Endothelial cell of umbilical vein (primary cell): ENCODE measurements at regions not wholly inside any gene's neighbourhood (a gene's known extent, or its start where the extent isn't known, plus 50 kb on each side); places are given as distances from the start of the nearest gene placed in this dataset.

Experiments
- BruUV-seq: library from RNA; stranded (reverse); fragments of 400-500 nt; replicated peaks from 2 replicates; lab custom pipeline; 2021; lab: Mats Ljungman, UMichigan
- CTCF ChIA-PET: fragments of 300-600, 350-600 bp; sonication (Branson Sonifier 250); formaldehyde crosslinking; loops from one replicate; lab custom pipeline; 2021; ENCODE audit warnings: antibody characterized with exemption, inconsistent platforms; lab: Charles Lee
- POLR2A ChIA-PET: fragments of 300-600, 350-600 bp; sonication (Branson Sonifier 250); formaldehyde crosslinking; loops from one replicate; lab custom pipeline; 2021; ENCODE audit warnings: antibody characterized with exemption, inconsistent platforms; lab: Charles Lee
- DNase-seq: peaks from one replicate; pipeline ENCODE4 v3.0.0-alpha.2; 2011; ENCODE audit warnings: low read depth, low spot score
- FAIRE-seq: peaks from 2 replicates; lab custom pipeline; 2011; peaks lifted over from hg19 to GRCh38; lab: Jason Lieb, UNC
- H2AFZ ChIP-seq: 2 replicates; pipeline ENCODE4 v1.6.0; 2012; ENCODE audit warnings: low read depth, low read length, control low read depth, inconsistent platforms
- H3K27ac ChIP-seq: 2 replicates; pipeline ENCODE4 v1.5.1; 2011; ENCODE audit warnings: low read depth, mild to moderate bottlenecking, control low read depth, low read length, moderate library complexity; ENCODE audit not compliant: insufficient read depth
- H3K27me3 ChIP-seq, 2 experiments: 2 replicates each; pipeline versions ENCODE4 v1.6.0 to v1.6.1; 2011; ENCODE audit warnings: low read length in 2 of 2, mixed read lengths in 1 of 2; ENCODE audit not compliant: control insufficient read depth in 2 of 2, insufficient read depth in 2 of 2
- H3K36me3 ChIP-seq, 2 experiments: 2 replicates in 1 of 2; 3 replicates in 1 of 2; pipeline ENCODE4 v1.5.1; 2011; ENCODE audit warnings: low read length in 2 of 2, mild to moderate bottlenecking in 1 of 2, moderate library complexity in 1 of 2; ENCODE audit not compliant: control insufficient read depth in 2 of 2, insufficient read depth in 2 of 2; ENCODE audit errors: extremely low read depth in 1 of 2
- H3K4me1 ChIP-seq: 3 replicates; pipeline ENCODE4 v1.5.1; 2011; ENCODE audit warnings: mild to moderate bottlenecking, low read length; ENCODE audit not compliant: control insufficient read depth, insufficient read depth; ENCODE audit errors: extremely low read depth
- H3K4me2 ChIP-seq: 2 replicates; pipeline ENCODE4 v1.6.1; 2011; ENCODE audit warnings: low read length, control low read depth, mixed read lengths; ENCODE audit not compliant: insufficient read depth
- H3K4me3 ChIP-seq, 3 experiments: fragments of 200-600 bp in 1 of 3; sonication (generic), shearing (Covaris generic) in 1 of 3; replicated peaks in 1 of 3; 2 replicates each; pipeline ENCODE4 v1.5.1; 2011 to 2016; ENCODE audit warnings: control low read depth in 3 of 3, low read length in 3 of 3, mild to moderate bottlenecking in 2 of 3, inconsistent platforms in 1 of 3, low read depth in 1 of 3, moderate library complexity in 1 of 3; ENCODE audit not compliant: insufficient read depth in 1 of 3
- H3K79me2 ChIP-seq: 2 replicates; pipeline ENCODE4 v1.6.0; 2012; ENCODE audit warnings: low read length, inconsistent platforms; ENCODE audit not compliant: control insufficient read depth, insufficient read depth
- H3K9ac ChIP-seq: replicated peaks from 2 replicates; pipeline ENCODE3; 2011; ENCODE audit warnings: low read length, control low read depth; ENCODE audit not compliant: insufficient read depth; ENCODE audit errors: extremely low read depth
- H3K9me1 ChIP-seq: replicated peaks from 3 replicates; pipeline ENCODE4 v1.6.0; 2011; ENCODE audit warnings: mild to moderate bottlenecking, low read length; ENCODE audit not compliant: control insufficient read depth, insufficient read depth; ENCODE audit errors: extremely low read depth
- H3K9me3 ChIP-seq: replicated peaks from 2 replicates; pipeline ENCODE4 v1.5.1; 2012; ENCODE audit warnings: low read length, inconsistent platforms; ENCODE audit not compliant: control insufficient read depth, insufficient read depth
- H4K20me1 ChIP-seq: replicated peaks from 2 replicates; pipeline ENCODE3; 2011; ENCODE audit warnings: mild to moderate bottlenecking, low read length; ENCODE audit not compliant: control insufficient read depth, insufficient read depth; ENCODE audit errors: extremely low read depth
- EZH2 ChIP-seq: IDR thresholded peaks from 2 replicates; pipeline ENCODE4 v1.6.1; 2012; ENCODE audit warnings: borderline replicate concordance, low read depth, mild to moderate bottlenecking, moderate library complexity, low read length, inconsistent platforms; ENCODE audit not compliant: severe bottlenecking
- GATA2 ChIP-seq: IDR thresholded peaks from 2 replicates; pipeline ENCODE4 v1.7.0; 2011; ENCODE audit warnings: low read depth, mild to moderate bottlenecking, moderate library complexity, mixed read lengths, low read length; ENCODE audit not compliant: insufficient read length, insufficient read depth
- MYC ChIP-seq: IDR thresholded peaks from one replicate; pipeline ENCODE4 v1.6.1; 2011; ENCODE audit warnings: mild to moderate bottlenecking, low read depth, low read length
- POLR2A ChIP-seq: IDR thresholded peaks from 2 replicates; pipeline ENCODE4 v1.6.1; 2012; ENCODE audit warnings: low read depth, mild to moderate bottlenecking, control low read depth, low read length
- POLR2AphosphoS5 ChIP-seq: IDR thresholded peaks from 2 replicates; pipeline ENCODE4 v1.6.1; 2012; ENCODE audit warnings: low read depth, mild to moderate bottlenecking, control low read depth, low read length, moderate library complexity; ENCODE audit not compliant: insufficient read depth
- dilution Hi-C: fragments of 300-500 bp; cut with MboI; formaldehyde crosslinking; loops from one replicate; pipeline ENCODE4 v1.15.0; 2019; ENCODE audit warnings: low sequenced_read_pairs; ENCODE audit not compliant: extremely low pct_ligation_motif_present
- intact Hi-C: fragments of 100-400 bp; cut with micrococcal nuclease; formaldehyde crosslinking; loops from one replicate; pipeline ENCODE4 v1.10.0; 2022
- TF ChIP-seq, protein P1 (sequence below), 2 donors: IDR thresholded peaks; 1 replicate in 1 of 2; 2 replicates in 1 of 2; pipeline ENCODE4 v1.5.1; 2011; ENCODE audit warnings: low read length in 2 of 2, mild to moderate bottlenecking in 2 of 2, moderate library complexity in 2 of 2, control low read depth in 1 of 2, inconsistent platforms in 1 of 2, low read depth in 1 of 2; ENCODE audit not compliant: insufficient read depth in 1 of 2; ENCODE audit errors: extremely low read depth in 1 of 2

DNA sequence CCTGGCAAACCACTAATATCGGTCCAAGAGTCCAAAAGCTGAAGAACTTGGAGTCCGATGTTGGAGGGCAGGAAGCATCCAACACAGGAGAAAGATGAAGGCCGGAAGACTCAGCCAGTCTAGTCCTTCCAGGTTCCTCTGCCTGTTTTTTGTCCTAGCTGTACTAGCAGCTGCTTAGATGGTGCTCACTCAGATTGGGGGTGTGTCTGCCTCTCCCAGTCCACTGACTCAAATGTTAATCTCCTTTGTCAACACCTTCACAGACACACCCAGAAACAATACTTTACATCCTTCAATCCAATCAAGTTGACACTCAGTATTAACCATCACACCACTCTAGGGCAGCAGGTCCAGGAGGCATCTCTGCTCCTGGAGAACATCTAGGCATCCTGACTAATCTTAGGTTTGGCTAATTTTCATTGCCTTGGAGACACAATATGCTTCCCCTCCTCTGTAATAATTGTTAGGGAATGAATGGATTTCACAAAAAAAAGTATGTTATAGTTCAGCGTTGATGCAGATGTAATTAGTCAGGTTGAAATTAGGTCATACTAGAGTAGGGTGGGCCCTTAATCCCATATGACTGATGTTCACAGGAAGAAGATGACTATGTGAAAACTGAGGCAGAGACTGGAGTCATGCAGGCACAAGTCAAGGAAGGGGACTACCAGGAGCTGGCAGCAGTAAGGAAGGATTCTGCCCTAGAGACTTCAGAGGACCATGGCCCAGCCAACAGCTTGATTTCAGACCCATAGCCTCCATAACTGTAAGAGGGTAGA, 183.4 kb downstream of the RBM26 start:
- H3K27me3 ChIP-seq, result peaks cover 0 to 3% of the 10 kb centered on the region in 2 experiments
- H3K79me2 ChIP-seq, result no peaks in the 10 kb centered on the region
- ChIA-PET POLR2A (no interaction called here), CTCF (no interaction called here)
- H3K4me3 ChIP-seq, result no peak overlapping the region
- intact Hi-C loops, result no loop called here
- H3K9me1 ChIP-seq, result no peaks in the 10 kb centered on the region
- H4K20me1 ChIP-seq, result no peaks in the 10 kb centered on the region
- dilution Hi-C loops, result no loop called here
- TF ChIP-seq, protein P1, sequence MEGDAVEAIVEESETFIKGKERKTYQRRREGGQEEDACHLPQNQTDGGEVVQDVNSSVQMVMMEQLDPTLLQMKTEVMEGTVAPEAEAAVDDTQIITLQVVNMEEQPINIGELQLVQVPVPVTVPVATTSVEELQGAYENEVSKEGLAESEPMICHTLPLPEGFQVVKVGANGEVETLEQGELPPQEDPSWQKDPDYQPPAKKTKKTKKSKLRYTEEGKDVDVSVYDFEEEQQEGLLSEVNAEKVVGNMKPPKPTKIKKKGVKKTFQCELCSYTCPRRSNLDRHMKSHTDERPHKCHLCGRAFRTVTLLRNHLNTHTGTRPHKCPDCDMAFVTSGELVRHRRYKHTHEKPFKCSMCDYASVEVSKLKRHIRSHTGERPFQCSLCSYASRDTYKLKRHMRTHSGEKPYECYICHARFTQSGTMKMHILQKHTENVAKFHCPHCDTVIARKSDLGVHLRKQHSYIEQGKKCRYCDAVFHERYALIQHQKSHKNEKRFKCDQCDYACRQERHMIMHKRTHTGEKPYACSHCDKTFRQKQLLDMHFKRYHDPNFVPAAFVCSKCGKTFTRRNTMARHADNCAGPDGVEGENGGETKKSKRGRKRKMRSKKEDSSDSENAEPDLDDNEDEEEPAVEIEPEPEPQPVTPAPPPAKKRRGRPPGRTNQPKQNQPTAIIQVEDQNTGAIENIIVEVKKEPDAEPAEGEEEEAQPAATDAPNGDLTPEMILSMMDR (IDR thresholded peaks at IDR 0.05; ENCODE audit: extremely low read depth in 1 of 2, insufficient read depth in 1 of 2, low read depth in 1 of 2, low read length in 2 of 2), result no peak
- FAIRE-seq, result no peak
- H2AFZ ChIP-seq, result no peak overlapping the region
- no peak overlapping the region for H3K27ac ChIP-seq
- H3K36me3 ChIP-seq, result no peaks in the 10 kb centered on the region
- no peaks in the 10 kb centered on the region for H3K4me1 ChIP-seq
- H3K9me3 ChIP-seq, result no peaks in the 10 kb centered on the region
- no TSS peak for BruUV-seq
- no peak overlapping the region for H3K9ac ChIP-seq
- H3K4me2 ChIP-seq, result no peak overlapping the region
- DNase-seq, result no peak

DNA sequence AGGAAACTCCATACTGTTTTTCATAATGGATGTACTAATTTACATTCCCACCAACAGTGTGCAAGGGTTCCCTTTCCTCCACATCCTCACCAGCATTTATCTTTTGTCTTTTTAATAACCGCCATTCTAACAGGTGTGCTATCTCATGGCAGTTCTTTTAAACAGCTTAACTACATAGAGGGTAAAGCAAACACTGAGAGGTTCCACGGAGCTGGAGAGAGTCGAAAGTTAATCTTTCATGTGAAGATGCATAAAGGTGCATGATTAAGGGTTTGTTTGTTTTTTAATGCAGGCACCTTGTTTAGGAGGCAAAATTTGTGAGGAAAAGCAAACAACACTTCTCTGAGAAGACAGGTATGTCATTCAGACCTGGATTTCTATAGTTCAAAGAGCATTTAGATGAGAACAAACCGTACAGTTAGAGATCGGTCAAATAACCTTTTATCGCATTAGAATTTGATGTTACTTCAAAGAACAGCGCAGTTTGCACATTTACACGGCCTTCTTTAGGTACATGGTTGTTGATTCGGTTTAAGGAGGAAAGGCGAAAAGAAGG, 193.9 kb downstream of the RBM26 start:
- FAIRE-seq (no peak), DNase-seq (no peak)
- ChIA-PET POLR2A (no interaction called here), CTCF (no interaction called here)
- H3K4me2 ChIP-seq, result no peak overlapping the region
- dilution Hi-C loops, result no loop called here
- no peak overlapping the region for H2AFZ ChIP-seq
- intact Hi-C loops, result no loop called here
- H3K9me1 ChIP-seq, result no peaks in the 10 kb centered on the region
- no peaks in the 10 kb centered on the region for H3K79me2 ChIP-seq
- no peaks in the 10 kb centered on the region for H3K4me1 ChIP-seq
- no peak overlapping the region for H3K9ac ChIP-seq
- H3K9me3 ChIP-seq, result no peaks in the 10 kb centered on the region
- TF ChIP-seq POLR2A, result no peak
- TF ChIP-seq, protein P1 (IDR thresholded peaks at IDR 0.05; ENCODE audit: extremely low read depth in 1 of 2, insufficient read depth in 1 of 2, low read depth in 1 of 2, low read length in 2 of 2), result no peak
- TF ChIP-seq EZH2, result no peak
- TF ChIP-seq POLR2AphosphoS5, result no peak
- no peak for TF ChIP-seq GATA2
- TF ChIP-seq MYC, result no peak
- no peaks in the 10 kb centered on the region for H4K20me1 ChIP-seq
- H3K4me3 ChIP-seq, result no peak overlapping the region
- no peaks in the 10 kb centered on the region for H3K36me3 ChIP-seq
- no peak overlapping the region for H3K27ac ChIP-seq
- no TSS peak for BruUV-seq
- no peaks in the 10 kb centered on the region for H3K27me3 ChIP-seq
